ENCODE measurements at regions not wholly inside any gene's neighbourhood (a gene's known extent, or its start where the extent isn't known, plus 50 kb on each side); places are given as distances from the start of the nearest gene placed in this dataset.

DNA sequence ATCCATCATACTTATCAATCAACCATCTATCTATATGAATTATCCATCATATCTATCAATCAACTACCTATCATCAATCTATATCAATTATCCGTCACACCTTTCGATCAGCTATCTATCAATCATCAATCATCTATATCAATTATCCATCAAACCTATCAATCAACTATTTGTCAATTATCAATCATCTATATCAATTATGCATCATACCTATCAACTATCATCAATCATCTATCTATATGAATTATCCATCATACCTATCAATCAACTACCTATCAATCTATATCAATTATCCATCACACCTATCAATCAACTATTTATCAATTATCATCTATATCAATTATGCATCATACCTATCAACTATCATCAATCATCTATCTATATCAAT, 70.6 kb upstream of the PPP2R3B start:
- TF ChIP-seq CTCF (IDR thresholded peaks at IDR 0.05) (no peak), POLR2A (IDR thresholded peaks at IDR 0.05) (no peak), EP300 (IDR thresholded peaks at IDR 0.05) (no peak)

Data from upper lobe of left lung (tissue), 4 donors.